ENCODE measurements at regions not wholly inside any gene's neighbourhood (a gene's known extent, or its start where the extent isn't known, plus 50 kb on each side); places are given as distances from the start of the nearest gene placed in this dataset.

DNA sequence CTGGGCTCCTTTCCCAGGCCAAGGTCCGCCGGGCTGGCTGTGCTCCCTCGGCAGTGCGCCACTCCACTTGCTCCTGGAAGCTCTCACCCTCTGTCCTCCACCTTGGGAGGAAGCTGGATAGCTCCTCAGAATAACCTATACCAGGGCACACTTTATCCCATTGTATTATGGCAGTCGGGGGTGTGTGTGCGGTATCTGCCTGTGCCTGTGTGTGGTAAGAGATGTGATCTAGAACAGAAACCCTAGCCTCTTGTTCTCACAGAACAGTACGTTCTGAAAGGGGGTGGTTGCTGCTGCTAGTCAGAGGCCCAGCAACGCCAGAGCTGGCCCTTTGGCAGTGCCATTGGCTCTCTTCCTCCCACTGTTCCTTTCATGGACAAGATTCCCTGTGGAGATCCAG lies 168.4 kb downstream of the TBXT start:
- intact Hi-C loops (cut with DNase I), result no loop called here
- Histone ChIP-seq H3K36me3 (no peaks in the 10 kb centered on the region), H3K27me3 (no peaks in the 10 kb centered on the region), H3K4me1 (no peaks in the 10 kb centered on the region), H3K9me3 (no peaks in the 10 kb centered on the region), H3K27ac (no peak overlapping the region), H3K4me3 (no peak overlapping the region)
- DNase-seq (no peak), ATAC-seq (no peak)
- WGBS (ENCODE audit: insufficient coverage, low coverage, low lambda C conversion rate, missing lambda C conversion rate), result 78% methylated on average over 8 of the region's 8 CpGs
- no peak for TF ChIP-seq POLR2A (IDR thresholded peaks at IDR 0.05)
- TF ChIP-seq, protein P1, sequence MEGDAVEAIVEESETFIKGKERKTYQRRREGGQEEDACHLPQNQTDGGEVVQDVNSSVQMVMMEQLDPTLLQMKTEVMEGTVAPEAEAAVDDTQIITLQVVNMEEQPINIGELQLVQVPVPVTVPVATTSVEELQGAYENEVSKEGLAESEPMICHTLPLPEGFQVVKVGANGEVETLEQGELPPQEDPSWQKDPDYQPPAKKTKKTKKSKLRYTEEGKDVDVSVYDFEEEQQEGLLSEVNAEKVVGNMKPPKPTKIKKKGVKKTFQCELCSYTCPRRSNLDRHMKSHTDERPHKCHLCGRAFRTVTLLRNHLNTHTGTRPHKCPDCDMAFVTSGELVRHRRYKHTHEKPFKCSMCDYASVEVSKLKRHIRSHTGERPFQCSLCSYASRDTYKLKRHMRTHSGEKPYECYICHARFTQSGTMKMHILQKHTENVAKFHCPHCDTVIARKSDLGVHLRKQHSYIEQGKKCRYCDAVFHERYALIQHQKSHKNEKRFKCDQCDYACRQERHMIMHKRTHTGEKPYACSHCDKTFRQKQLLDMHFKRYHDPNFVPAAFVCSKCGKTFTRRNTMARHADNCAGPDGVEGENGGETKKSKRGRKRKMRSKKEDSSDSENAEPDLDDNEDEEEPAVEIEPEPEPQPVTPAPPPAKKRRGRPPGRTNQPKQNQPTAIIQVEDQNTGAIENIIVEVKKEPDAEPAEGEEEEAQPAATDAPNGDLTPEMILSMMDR (IDR thresholded peaks at IDR 0.05), result no peak

GRCh38 chr6:165998072-165998471 lies 169.6 kb downstream of the TBXT start:
- Histone ChIP-seq H3K36me3 (no peaks in the 10 kb centered on the region), H3K9me3 (no peaks in the 10 kb centered on the region), H3K27me3 (no peaks in the 10 kb centered on the region), H3K4me3 (no peak overlapping the region), H3K4me1 (no peaks in the 10 kb centered on the region), H3K27ac (no peak overlapping the region)
- no peak for ATAC-seq
- 33% methylated on average over 3 of the region's 3 CpGs for WGBS (ENCODE audit: insufficient coverage, low coverage, low lambda C conversion rate, missing lambda C conversion rate)
- no peak for DNase-seq
- TF ChIP-seq, protein P1 (IDR thresholded peaks at IDR 0.05), result no peak
- TF ChIP-seq POLR2A (IDR thresholded peaks at IDR 0.05), result no peak
- intact Hi-C loops (cut with DNase I), result no loop called here

DNA sequence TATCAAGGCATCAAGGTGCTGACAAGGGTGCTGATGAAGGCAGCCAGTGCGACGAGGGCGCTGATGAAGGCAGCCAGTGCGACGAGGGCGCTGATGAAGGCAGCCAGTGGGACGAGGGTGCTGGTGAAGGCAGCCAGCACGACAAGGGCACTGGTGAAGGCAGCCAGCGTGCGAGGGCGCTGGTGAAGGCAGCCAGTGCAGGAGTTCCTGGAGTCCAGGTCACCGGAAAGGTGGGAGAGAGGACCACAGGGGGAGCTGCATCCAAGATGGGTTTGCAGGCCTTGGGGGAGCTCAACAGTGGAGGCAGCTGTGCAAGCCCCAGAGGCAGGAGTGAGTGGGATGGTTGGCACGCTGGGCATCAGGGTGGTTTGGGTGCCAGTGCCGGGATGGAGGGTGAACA lies 176.3 kb downstream of the TBXT start:
- H3K4me1 ChIP-seq, result no peaks in the 10 kb centered on the region
- H3K27me3 ChIP-seq, result peaks cover 0 to 3% of the 10 kb centered on the region in 2 donors
- no peak overlapping the region for H3K27ac ChIP-seq
- no peaks in the 10 kb centered on the region for H3K36me3 ChIP-seq
- intact Hi-C loops (cut with DNase I), result no loop called here
- H3K9me3 ChIP-seq, result no peaks in the 10 kb centered on the region
- DNase-seq (no peak), ATAC-seq (no peak)
- 67% methylated on average over 5 of the region's 14 CpGs for WGBS (ENCODE audit: insufficient coverage, low coverage, low lambda C conversion rate, missing lambda C conversion rate)
- TF ChIP-seq, protein P1 (IDR thresholded peaks at IDR 0.05), result no peak
- TF ChIP-seq POLR2A (IDR thresholded peaks at IDR 0.05), result no peak
- H3K4me3 ChIP-seq, result no peak overlapping the region

- Histone ChIP-seq H3K4me1 (no peaks in the 10 kb centered on the region), H3K4me3 (no peak overlapping the region), H3K27ac (no peak overlapping the region), H3K36me3 (no peaks in the 10 kb centered on the region), H3K9me3 (no peaks in the 10 kb centered on the region), H3K27me3 (peaks cover 0 to 3% of the 10 kb centered on the region in 2 donors)
- ATAC-seq, result no peak
- intact Hi-C loops (cut with DNase I), result no loop called here
- TF ChIP-seq, protein P1 (IDR thresholded peaks at IDR 0.05), result no peak
- TF ChIP-seq POLR2A (IDR thresholded peaks at IDR 0.05), result no peak
- no peak for DNase-seq
- WGBS (ENCODE audit: insufficient coverage, low coverage, low lambda C conversion rate, missing lambda C conversion rate), result 13% methylated on average over 2 of the region's 2 CpGs
Measured at GRCh38 chr6:165990216-165990615, 177.4 kb downstream of the TBXT start.

Data from right lobe of liver (tissue), 6 donors.